ENCODE measurements at regions not wholly inside any gene's neighbourhood (a gene's known extent, or its start where the extent isn't known, plus 50 kb on each side); places are given as distances from the start of the nearest gene placed in this dataset.

GRCh38 chr17:73724341-73724740 lies 80.1 kb upstream of the SDK2 start:
- ChIA-PET CTCF (no interaction called here), POLR2A (ENCODE audit: unreplicated experiment) (no interaction called here)
- TF ChIP-seq EZH2 (IDR thresholded peaks at IDR 0.05; ENCODE audit: low read length, unreplicated experiment): no peak
- no peak for TF ChIP-seq EZH2phosphoT487 (IDR thresholded peaks at IDR 0.05; ENCODE audit: borderline replicate concordance, low read length)
- no peak for TF ChIP-seq CTCF (conservative IDR thresholded peaks at IDR 0.05; ENCODE audit: low read depth, low read length)
- BruUV-seq (replicated peaks): no TSS peak
- Histone ChIP-seq H3K4me1 (ENCODE audit: insufficient read depth, low read length) (no peaks in the 10 kb centered on the region), H3K79me2 (ENCODE audit: low read length) (no peaks in the 10 kb centered on the region), H3K9me2 (replicated peaks; ENCODE audit: low read length) (no peaks in the 10 kb centered on the region), H3F3A (ENCODE audit: low read length, unreplicated experiment) (no peaks in the 10 kb centered on the region), H3K4me2 (ENCODE audit: low read length) (no peak overlapping the region), H3K36me3 (ENCODE audit: low read depth, low read length) (no peaks in the 10 kb centered on the region), H2AFZ (ENCODE audit: low read length) (no peak overlapping the region), H3K27me3 (ENCODE audit: low read length) (peaks cover 81% of the 10 kb centered on the region), H3K27ac (ENCODE audit: low read length) (no peak overlapping the region), H3K9me3 (ENCODE audit: low read length) (no peaks in the 10 kb centered on the region), H3K4me3 (ENCODE audit: low read length) (no peak overlapping the region), H4K20me1 (ENCODE audit: low read length) (no peaks in the 10 kb centered on the region), H3K9ac (ENCODE audit: low read length) (no peak overlapping the region)
- intact Hi-C loops (cut with micrococcal nuclease): no loop called here
- DNase-seq (no peak), ATAC-seq (no peak)

- CTCF ChIA-PET: no interaction called here
- Histone ChIP-seq H4K20me1 (ENCODE audit: low read length) (no peaks in the 10 kb centered on the region), H3K4me1 (ENCODE audit: insufficient read depth, low read length) (no peaks in the 10 kb centered on the region), H3K9me2 (replicated peaks; ENCODE audit: low read length) (no peaks in the 10 kb centered on the region), H3K27ac (ENCODE audit: low read length) (no peak overlapping the region), H3K36me3 (ENCODE audit: low read depth, low read length) (no peaks in the 10 kb centered on the region), H3K27me3 (ENCODE audit: low read length) (peaks cover 80% of the 10 kb centered on the region), H3K4me2 (ENCODE audit: low read length) (no peak overlapping the region), H2AFZ (ENCODE audit: low read length) (no peak overlapping the region), H3K4me3 (ENCODE audit: low read length) (no peak overlapping the region), H3K9ac (ENCODE audit: low read length) (no peak overlapping the region), H3F3A (ENCODE audit: low read length, unreplicated experiment) (no peaks in the 10 kb centered on the region), H3K9me3 (ENCODE audit: low read length) (no peaks in the 10 kb centered on the region), H3K79me2 (ENCODE audit: low read length) (no peaks in the 10 kb centered on the region)
- no peak for DNase-seq
- TF ChIP-seq EZH2 (IDR thresholded peaks at IDR 0.05; ENCODE audit: low read length, unreplicated experiment) (no peak), EZH2phosphoT487 (IDR thresholded peaks at IDR 0.05; ENCODE audit: borderline replicate concordance, low read length) (no peak)
- no TSS peak for BruUV-seq (replicated peaks)
- intact Hi-C loops (cut with micrococcal nuclease): no loop called here
- POLR2A ChIA-PET (ENCODE audit: unreplicated experiment): no interaction called here
- no peak for ATAC-seq
Observed at GRCh38 chr17:73724990-73725389, 80.7 kb upstream of the SDK2 start.

GRCh38 chr17:73725794-73726515 lies 81.7 kb upstream of the SDK2 start:
- H2AFZ ChIP-seq (ENCODE audit: low read length): no peak overlapping the region
- BruUV-seq (replicated peaks): no TSS peak
- H3K4me1 ChIP-seq (ENCODE audit: insufficient read depth, low read length): no peaks in the 10 kb centered on the region
- H3K27ac ChIP-seq (ENCODE audit: low read length): no peak overlapping the region
- no peak overlapping the region for H3K9ac ChIP-seq (ENCODE audit: low read length)
- H3K9me3 ChIP-seq (ENCODE audit: low read length): no peaks in the 10 kb centered on the region
- H3F3A ChIP-seq (ENCODE audit: low read length, unreplicated experiment): no peaks in the 10 kb centered on the region
- CTCF ChIA-PET: no interaction called here
- H3K4me3 ChIP-seq (ENCODE audit: low read length): no peak overlapping the region
- H3K36me3 ChIP-seq (ENCODE audit: low read depth, low read length): no peaks in the 10 kb centered on the region
- no peaks in the 10 kb centered on the region for H3K79me2 ChIP-seq (ENCODE audit: low read length)
- H3K27me3 ChIP-seq (ENCODE audit: low read length): peaks cover 77% of the 10 kb centered on the region
- intact Hi-C loops (cut with micrococcal nuclease): no loop called here
- no peaks in the 10 kb centered on the region for H4K20me1 ChIP-seq (ENCODE audit: low read length)
- H3K9me2 ChIP-seq (replicated peaks; ENCODE audit: low read length): no peaks in the 10 kb centered on the region
- POLR2A ChIA-PET (ENCODE audit: unreplicated experiment): no interaction called here
- ATAC-seq: no peak
- TF ChIP-seq EZH2phosphoT487 (IDR thresholded peaks at IDR 0.05; ENCODE audit: borderline replicate concordance, low read length): no peak
- no peak for TF ChIP-seq CTCF (conservative IDR thresholded peaks at IDR 0.05; ENCODE audit: low read depth, low read length)
- TF ChIP-seq EZH2 (IDR thresholded peaks at IDR 0.05; ENCODE audit: low read length, unreplicated experiment): no peak
- no peak overlapping the region for H3K4me2 ChIP-seq (ENCODE audit: low read length)
- DNase-seq: no peak

Measured in PC-3 (cell line).